Urothelium cell line (cell line): ENCODE measurements at regions not wholly inside any gene's neighbourhood (a gene's known extent, or its start where the extent isn't known, plus 50 kb on each side); places are given as distances from the start of the nearest gene placed in this dataset.

Experiments used
- DNase-seq: peaks from one replicate; pipeline ENCODE4 v3.0.0; 2011; ENCODE audit warnings: low spot score, mixed read lengths
- FAIRE-seq: peaks from 2 replicates; lab custom pipeline; 2011; peaks lifted over from hg19 to GRCh38; lab: Jason Lieb, UNC

GRCh38 chr5:29902859-29903258 lies 1290.6 kb upstream of the CDH6 start:
- FAIRE-seq = no peak
- DNase-seq = no peak

GRCh38 chr5:29899583-29899982 lies 1293.9 kb upstream of the CDH6 start:
- FAIRE-seq (no peak), DNase-seq (no peak)

DNA sequence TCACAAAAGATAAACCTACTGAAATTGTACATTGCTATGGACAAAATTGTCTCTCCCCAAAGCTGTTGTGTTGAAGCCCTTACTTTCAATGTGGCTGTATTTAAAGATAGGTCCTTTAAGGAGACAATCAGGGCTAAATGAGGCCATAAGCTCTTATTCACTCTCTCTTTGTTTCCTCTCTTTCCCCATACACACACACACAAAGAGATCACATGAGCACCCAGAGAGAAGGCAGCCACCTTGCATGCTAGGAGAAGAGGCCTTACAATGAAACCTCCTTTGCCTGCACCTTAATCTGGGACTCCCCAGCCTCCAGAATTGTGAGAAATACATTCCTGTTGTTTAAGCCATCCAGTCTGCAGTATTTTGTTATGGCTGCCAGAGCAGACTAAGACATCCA lies 1295.6 kb upstream of the CDH6 start:
- no peak for DNase-seq

GRCh38 chr5:29896646-29897045 lies 1296.8 kb upstream of the CDH6 start:
- FAIRE-seq (no peak), DNase-seq (no peak)

More for the DNA sequence above, 1295.6 kb upstream of the CDH6 start:
- FAIRE-seq = no peak

DNA sequence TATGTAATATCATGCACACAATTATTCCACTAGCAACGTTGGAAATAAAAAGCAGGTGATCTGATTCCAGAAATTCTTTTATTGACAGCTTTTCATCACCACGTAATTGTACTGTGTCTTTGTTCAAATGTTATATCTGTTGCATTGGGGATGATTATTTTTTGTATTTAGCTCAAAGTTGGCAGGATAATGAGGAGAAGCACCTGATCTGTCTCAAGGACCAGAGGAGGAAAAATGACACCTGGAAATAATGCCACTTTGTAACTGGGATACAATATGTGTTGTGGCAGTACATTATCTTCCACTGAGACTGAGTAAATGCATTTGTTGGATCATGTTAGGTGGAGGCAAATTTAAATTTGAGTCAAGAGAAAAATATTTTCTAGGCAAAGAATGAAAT lies 1298.8 kb upstream of the CDH6 start:
- DNase-seq = no peak
- no peak for FAIRE-seq

GRCh38 chr5:29889051-29889450 lies 1304.4 kb upstream of the CDH6 start:
- DNase-seq (no peak), FAIRE-seq (no peak)

- FAIRE-seq (no peak), DNase-seq (no peak)
Observed at GRCh38 chr5:29885595-29885994, 1307.9 kb upstream of the CDH6 start.

DNA sequence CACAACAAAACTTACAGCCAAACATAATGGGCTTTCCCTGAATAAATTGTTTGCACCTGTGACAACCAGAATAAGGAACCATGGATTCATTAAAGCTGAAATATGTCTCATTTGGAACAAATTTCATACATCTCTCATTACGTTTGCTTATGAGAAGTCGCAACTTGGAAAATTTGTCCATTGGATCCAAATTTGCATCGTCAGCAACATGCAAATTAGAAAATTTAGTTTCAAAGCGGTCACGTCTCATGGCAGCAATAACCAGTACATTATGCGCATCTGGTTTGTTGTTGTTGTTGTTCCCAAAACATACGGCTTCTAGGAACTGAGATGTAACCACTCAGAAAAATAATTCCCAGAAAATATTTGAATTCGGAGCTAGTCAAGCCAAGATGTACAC lies 1311.5 kb upstream of the CDH6 start:
- DNase-seq (no peak), FAIRE-seq (no peak)

DNA sequence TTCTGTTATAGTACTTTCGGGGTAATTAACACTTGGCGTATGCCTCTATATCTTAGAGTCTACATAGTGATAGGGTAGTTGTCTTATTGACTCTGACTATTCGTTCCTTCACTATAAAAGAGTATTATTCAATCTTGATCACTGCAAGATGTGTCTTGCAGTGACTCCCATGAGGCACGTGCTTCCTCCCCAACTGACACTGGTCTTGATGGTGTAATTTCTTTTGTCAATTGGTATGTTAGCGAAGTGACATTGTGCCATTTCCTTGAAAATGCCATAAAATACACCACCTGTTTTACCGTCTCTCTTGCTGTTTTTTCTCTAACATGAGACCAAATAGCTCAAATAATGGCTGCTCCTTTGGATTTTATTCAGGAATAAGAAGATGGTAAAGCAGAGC lies 1314.1 kb upstream of the CDH6 start:
- no peak for DNase-seq
- no peak for FAIRE-seq

GRCh38 chr5:29878599-29878998 lies 1314.9 kb upstream of the CDH6 start:
- no peak for FAIRE-seq
- DNase-seq = no peak

DNA sequence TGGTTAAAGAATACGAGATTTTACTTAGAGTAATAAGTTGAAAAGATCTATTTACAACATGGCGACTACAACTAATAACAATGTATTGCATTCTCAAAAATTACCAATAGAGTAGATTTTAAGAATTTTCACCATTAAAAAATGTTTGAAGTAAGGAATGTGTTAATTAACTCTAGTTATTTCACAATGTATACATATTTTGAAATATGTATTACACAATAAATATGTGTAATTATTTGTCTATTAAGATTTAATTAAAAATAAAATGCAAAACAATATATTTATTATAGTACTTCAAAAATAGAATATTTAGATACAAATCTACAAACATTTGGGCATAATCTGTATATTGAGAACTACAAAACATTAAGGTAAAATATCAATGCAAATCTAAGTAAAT lies 1326.3 kb upstream of the CDH6 start:
- DNase-seq = no peak
- FAIRE-seq = no peak

DNA sequence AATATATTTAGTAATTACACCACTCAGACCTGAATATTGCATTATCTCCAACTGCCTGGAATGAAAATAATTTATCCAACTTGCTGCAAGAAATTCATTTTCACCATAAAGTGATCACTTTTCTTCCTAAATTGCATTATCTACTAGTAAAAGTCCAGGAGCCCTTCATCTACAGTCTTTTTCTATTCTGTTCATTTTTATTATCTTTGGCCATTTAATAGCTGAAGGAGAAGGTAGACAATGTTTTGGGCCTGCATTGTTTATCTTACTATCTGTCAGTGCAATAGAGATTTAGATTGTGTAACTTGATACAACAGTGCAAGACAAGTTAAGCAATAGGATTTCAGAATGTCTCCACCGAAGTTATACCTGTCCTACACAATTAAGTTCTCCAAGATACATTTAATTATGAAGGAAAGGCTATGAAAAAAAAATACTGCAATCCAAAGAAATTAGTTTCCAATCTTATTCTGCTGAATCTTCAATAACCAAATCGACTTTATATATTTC lies 1339.7 kb upstream of the CDH6 start:
- FAIRE-seq = no peak
- no peak for DNase-seq

DNA sequence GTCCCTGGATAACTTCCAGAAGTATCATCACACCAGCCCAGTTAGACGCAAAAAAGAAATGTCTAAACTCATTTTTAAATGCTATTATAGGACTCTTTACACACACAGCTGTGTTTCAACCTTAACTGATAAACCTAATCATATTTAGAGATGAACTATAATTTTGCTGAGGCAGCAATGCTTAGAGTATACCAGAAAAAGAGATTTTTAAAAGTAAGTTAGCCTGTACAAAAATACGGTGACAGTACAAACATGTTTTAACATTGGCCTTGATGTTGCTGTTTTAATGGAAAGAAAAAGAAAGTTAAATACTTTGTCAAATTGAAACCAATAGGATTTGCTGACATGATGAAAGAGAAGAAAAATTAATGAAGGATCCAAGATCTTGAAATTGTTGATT lies 1341.2 kb upstream of the CDH6 start:
- FAIRE-seq (no peak), DNase-seq (no peak)

DNA sequence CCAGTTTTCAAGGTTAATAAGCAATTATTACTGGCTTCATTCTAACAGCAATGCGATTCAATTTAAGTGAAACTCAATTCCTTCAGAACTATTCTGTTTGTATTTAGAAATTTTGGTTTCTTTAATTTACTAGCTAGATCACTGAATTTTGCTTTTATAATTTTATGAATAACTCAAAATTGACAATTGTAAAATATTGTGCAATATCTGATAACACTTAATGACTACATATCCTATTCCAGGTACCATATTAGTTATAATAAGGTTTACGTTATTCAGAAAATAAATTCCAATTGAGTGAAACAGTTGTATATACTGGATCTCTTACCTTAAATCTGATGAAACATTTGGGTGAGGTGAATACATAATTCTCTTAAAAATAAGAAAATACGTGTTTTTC lies 1348.3 kb upstream of the CDH6 start:
- FAIRE-seq (no peak), DNase-seq (no peak)

DNA sequence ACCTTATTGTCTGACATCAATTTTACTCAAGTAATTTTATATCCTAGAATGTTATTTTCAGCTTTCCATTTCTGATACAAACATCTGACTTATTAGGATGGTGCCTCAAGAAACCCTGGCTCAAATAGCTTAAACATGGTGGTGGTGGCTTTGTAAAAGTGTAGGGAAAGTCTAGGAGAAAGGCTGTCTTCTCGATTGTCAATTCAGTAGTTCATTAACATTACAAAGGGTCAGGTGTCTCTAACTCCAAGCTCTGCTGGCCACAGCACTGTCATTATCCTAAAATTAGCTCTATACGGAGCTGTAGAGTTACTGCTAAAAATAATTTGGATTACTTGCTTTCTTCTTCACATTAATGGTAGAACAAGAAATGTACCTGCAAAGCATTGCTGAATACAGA lies 1360.1 kb upstream of the CDH6 start:
- FAIRE-seq (no peak), DNase-seq (no peak)

- FAIRE-seq (no peak), DNase-seq (no peak)
Observed at GRCh38 chr5:29822521-29822920, 1371.0 kb upstream of the CDH6 start.

DNA sequence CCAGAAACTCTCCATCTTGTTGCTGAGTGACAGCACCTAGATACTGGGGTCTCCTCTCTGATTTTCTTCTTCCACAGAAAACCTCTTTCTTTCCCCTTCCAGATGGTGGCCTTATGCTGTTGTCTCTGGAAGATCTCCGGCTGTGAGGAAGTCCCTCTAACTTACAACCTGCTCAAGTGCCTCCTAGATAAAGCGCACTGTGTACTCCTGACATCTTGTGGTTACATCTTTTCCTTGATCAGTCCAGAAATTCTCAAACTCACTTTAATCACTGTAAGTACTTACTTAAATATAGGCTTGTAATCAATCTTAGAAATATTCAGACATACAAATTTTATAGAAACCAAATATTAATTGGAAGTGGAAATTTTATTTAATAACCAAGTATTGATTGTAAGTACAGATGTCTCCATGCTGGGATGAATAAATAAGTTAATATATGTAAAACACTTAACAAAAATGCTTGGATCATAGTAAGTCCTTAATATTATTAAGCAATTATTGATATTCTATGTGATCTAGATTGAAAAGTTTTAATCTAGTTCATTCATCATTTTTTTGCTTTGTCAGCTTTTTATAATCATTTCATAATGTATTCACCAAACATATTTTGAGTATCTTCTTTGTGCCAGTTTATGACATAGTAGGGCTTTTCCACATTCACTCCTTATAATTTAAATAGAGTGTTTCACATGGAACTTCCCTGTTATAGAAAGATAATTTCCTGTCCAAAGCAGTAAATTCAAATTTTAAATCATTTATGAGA lies 1381.4 kb upstream of the CDH6 start:
- DNase-seq = no peak
- FAIRE-seq = no peak

GRCh38 chr5:29805804-29806203 lies 1387.7 kb upstream of the CDH6 start:
- DNase-seq (no peak), FAIRE-seq (no peak)

DNA sequence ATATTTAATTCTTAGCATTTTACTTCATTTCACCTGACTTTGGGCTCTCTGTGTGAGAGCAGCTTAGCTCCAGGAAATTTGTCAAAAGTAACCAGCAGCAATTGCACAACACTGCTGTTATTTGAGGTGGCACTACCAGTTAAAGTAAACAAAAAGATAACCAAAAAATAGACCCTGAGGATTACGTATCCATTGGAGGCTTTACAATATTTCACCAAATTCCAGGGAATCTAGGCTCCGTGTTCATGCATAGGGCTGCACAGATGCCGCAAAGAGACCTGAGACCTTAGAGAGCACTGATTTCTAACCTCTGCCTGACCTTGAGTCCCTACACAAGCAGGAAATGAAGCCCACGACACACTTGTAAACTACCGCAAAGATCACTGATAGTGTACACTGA lies 1392.7 kb upstream of the CDH6 start:
- FAIRE-seq = no peak

GRCh38 chr5:29796013-29796412 lies 1397.5 kb upstream of the CDH6 start:
- DNase-seq = no peak
- peak; percentile 55 for FAIRE-seq

More for the DNA sequence above, 1392.7 kb upstream of the CDH6 start:
- DNase-seq = no peak

DNA sequence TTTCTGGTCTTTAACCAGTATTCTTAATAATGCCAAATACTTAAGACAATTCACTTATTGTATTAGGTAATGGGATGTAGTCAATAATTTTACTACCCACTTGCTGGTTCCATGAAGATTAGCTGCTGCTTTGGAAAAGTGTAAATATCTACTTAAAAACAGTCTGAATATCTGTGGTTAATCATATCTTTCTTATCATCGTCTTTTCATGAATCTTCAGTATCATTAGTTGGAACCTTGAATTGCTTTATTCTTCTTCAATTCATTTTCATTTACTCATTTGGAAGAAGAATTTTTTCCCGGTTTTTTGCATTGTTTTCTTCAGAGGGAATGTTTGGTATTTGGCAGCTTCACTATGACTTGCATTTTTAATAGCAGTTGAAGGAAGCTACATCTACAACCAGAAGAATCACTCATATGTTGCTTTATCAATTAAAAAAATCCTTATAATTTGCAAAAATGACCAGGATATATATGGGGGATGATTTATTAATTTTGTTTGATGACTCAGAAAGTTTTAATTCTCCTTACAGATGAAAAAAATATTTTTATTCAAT lies 1398.3 kb upstream of the CDH6 start:
- no peak for FAIRE-seq
- no peak for DNase-seq

GRCh38 chr5:29794141-29794787 lies 1399.2 kb upstream of the CDH6 start:
- no peak for FAIRE-seq
- DNase-seq = no peak
